ENCODE measurements at regions not wholly inside any gene's neighbourhood (a gene's known extent, or its start where the extent isn't known, plus 50 kb on each side); places are given as distances from the start of the nearest gene placed in this dataset.

GRCh38 chr4:62145276-62145675 lies 945.1 kb downstream of the ADGRL3 start:
- TF ChIP-seq, protein P1, sequence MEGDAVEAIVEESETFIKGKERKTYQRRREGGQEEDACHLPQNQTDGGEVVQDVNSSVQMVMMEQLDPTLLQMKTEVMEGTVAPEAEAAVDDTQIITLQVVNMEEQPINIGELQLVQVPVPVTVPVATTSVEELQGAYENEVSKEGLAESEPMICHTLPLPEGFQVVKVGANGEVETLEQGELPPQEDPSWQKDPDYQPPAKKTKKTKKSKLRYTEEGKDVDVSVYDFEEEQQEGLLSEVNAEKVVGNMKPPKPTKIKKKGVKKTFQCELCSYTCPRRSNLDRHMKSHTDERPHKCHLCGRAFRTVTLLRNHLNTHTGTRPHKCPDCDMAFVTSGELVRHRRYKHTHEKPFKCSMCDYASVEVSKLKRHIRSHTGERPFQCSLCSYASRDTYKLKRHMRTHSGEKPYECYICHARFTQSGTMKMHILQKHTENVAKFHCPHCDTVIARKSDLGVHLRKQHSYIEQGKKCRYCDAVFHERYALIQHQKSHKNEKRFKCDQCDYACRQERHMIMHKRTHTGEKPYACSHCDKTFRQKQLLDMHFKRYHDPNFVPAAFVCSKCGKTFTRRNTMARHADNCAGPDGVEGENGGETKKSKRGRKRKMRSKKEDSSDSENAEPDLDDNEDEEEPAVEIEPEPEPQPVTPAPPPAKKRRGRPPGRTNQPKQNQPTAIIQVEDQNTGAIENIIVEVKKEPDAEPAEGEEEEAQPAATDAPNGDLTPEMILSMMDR (conservative IDR thresholded peaks at IDR 0.05 in 1 of 2, IDR thresholded peaks at IDR 0.05 in 1 of 2; ENCODE audit: extremely low read depth in 1 of 2, insufficient read depth in 1 of 2, low read depth in 1 of 2, low read length in 2 of 2): no peak
- no peak for TF ChIP-seq EZH2 (IDR thresholded peaks at IDR 0.05; ENCODE audit: borderline replicate concordance, low read length)
